ENCODE measurements at regions not wholly inside any gene's neighbourhood (a gene's known extent, or its start where the extent isn't known, plus 50 kb on each side); places are given as distances from the start of the nearest gene placed in this dataset.

DNA sequence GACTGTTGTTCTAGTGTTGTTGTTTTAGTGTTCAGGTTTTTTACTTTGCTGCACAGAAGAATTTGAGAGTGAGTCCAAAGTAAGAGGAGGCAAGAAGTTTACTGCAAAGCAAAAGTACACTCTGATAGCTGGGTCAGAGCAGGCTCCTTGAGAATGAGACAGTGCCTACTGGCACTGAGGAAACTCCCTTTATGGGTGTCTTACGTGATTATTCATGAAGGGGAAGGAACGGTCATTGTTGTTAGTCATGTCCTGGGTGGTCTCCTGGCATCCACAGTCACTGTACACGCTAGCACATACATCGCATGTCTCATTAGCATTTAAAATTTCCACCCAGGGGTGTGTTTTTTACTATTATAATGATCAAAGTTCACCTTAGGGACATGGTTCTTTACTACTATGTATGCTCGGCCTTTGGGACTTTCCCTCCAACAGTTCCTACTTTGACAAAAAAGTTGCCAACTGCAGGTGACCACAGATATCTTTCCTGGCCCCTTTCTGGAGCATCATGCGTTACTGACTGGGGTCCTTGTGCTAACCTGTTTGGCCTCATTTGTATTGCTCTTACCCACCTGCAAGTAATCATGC, 688.9 kb upstream of the AMOT start:
- Histone ChIP-seq H3K27ac (ENCODE audit: poor library complexity, severe bottlenecking) (no peak overlapping the region), H3K4me1 (ENCODE audit: insufficient read depth, poor library complexity, severe bottlenecking) (no peaks in the 10 kb centered on the region), H3K36me3 (ENCODE audit: low read depth) (no peaks in the 10 kb centered on the region), H3K27me3 (ENCODE audit: insufficient read depth, poor library complexity, severe bottlenecking) (no peaks in the 10 kb centered on the region), H3K4me3 (ENCODE audit: severe bottlenecking) (no peak overlapping the region), H3K9me3 (ENCODE audit: severe bottlenecking) (no peaks in the 10 kb centered on the region)
- no peak for DNase-seq (ENCODE audit: low spot score)
- TF ChIP-seq, protein P1, sequence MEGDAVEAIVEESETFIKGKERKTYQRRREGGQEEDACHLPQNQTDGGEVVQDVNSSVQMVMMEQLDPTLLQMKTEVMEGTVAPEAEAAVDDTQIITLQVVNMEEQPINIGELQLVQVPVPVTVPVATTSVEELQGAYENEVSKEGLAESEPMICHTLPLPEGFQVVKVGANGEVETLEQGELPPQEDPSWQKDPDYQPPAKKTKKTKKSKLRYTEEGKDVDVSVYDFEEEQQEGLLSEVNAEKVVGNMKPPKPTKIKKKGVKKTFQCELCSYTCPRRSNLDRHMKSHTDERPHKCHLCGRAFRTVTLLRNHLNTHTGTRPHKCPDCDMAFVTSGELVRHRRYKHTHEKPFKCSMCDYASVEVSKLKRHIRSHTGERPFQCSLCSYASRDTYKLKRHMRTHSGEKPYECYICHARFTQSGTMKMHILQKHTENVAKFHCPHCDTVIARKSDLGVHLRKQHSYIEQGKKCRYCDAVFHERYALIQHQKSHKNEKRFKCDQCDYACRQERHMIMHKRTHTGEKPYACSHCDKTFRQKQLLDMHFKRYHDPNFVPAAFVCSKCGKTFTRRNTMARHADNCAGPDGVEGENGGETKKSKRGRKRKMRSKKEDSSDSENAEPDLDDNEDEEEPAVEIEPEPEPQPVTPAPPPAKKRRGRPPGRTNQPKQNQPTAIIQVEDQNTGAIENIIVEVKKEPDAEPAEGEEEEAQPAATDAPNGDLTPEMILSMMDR (IDR thresholded peaks at IDR 0.05; ENCODE audit: poor library complexity, severe bottlenecking) = no peak
- ATAC-seq (ENCODE audit: low read depth) = no peak

DNA sequence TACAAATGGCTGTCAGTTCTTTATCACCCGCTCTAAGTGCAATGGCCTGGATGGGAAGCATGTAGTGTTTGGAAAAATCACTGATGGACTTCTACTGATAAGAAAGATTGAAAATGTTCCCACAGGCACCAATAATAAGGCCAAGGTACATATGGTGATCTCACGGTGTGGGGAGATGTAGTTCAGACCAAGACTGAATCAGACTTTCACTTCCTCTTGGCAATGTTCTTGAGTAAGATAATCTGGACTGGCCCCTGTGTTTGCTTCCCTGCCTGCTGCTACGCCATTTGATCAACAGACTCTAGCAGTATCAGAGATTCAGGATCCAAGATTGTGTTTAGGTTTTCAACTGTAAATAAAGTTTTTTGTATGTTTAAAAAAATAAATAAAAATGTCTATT, 682.2 kb upstream of the AMOT start:
- H3K36me3 ChIP-seq (ENCODE audit: low read depth) = no peaks in the 10 kb centered on the region
- H3K4me1 ChIP-seq (ENCODE audit: insufficient read depth, poor library complexity, severe bottlenecking) = no peaks in the 10 kb centered on the region
- no peaks in the 10 kb centered on the region for H3K27me3 ChIP-seq (ENCODE audit: insufficient read depth, poor library complexity, severe bottlenecking)
- TF ChIP-seq, protein P1 (IDR thresholded peaks at IDR 0.05; ENCODE audit: poor library complexity, severe bottlenecking) = no peak
- no peak overlapping the region for H3K4me3 ChIP-seq (ENCODE audit: severe bottlenecking)
- no peak for DNase-seq (ENCODE audit: low spot score)
- no peak overlapping the region for H3K27ac ChIP-seq (ENCODE audit: poor library complexity, severe bottlenecking)
- no peaks in the 10 kb centered on the region for H3K9me3 ChIP-seq (ENCODE audit: severe bottlenecking)
- ATAC-seq (ENCODE audit: low read depth) = no peak

DNA sequence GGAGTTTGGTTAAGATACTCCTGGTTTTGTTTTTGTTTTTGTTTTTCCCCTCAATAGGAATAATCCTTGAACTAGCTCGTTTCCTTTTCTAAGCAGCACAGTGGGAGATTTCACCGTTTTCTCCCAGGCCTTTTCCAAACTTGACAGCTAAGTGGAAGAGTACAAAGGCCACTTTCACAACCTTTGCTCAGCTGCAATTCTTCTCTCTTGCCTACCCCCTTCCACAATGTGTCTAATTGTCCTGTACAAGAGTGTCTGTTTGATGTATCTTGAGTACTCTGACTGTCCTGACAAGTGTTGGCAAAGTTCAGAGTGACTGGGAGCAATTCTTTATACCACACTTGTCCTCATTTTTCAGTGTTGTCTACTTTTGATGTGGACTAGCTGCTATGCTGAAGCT, 674.3 kb upstream of the AMOT start:
- Histone ChIP-seq H3K36me3 (ENCODE audit: low read depth) (no peaks in the 10 kb centered on the region), H3K27ac (ENCODE audit: poor library complexity, severe bottlenecking) (no peak overlapping the region), H3K27me3 (ENCODE audit: insufficient read depth, poor library complexity, severe bottlenecking) (no peaks in the 10 kb centered on the region), H3K4me3 (ENCODE audit: severe bottlenecking) (no peak overlapping the region), H3K4me1 (ENCODE audit: insufficient read depth, poor library complexity, severe bottlenecking) (peaks cover 12% of the 10 kb centered on the region), H3K9me3 (ENCODE audit: severe bottlenecking) (no peaks in the 10 kb centered on the region)
- TF ChIP-seq, protein P1 (IDR thresholded peaks at IDR 0.05; ENCODE audit: poor library complexity, severe bottlenecking) = no peak
- DNase-seq (ENCODE audit: low spot score) = no peak
- ATAC-seq (ENCODE audit: low read depth) = no peak

DNA sequence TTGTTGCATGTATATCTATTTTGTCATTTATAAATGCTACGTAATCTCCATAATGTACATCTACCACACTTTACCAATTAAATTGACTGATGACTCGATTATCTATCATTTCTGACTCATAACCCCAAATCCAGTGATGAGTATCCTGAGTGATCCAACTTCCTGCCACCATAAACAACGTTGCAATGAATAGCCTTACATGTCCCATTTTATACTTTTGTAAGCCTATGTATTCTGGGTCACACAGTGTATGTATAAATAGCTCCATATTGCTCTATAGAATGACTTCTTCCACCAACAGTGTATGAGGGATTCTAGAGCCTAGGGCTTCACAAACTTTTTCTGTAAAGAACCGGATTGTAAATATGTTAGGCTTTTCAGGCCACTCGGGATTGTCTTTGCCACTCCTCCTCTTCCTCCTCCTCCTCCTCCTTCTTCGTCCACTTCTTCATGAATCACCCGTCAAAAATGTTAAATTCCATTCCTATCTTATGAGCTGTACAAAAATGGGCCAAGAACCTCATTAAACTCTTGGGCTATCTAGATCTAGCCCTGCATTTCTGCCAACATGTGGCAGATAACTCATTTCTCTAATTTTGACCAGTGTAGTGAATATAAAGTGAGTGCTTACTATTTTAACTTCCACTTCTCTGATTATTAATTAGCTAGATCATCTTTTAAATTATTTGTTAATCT, 672.2 kb upstream of the AMOT start:
- DNase-seq (ENCODE audit: low spot score) (no peak), ATAC-seq (ENCODE audit: low read depth) (peak; percentile 89)
- H3K4me3 ChIP-seq (ENCODE audit: severe bottlenecking) = no peak overlapping the region
- no peaks in the 10 kb centered on the region for H3K36me3 ChIP-seq (ENCODE audit: low read depth)
- H3K27ac ChIP-seq (ENCODE audit: poor library complexity, severe bottlenecking) = peak overlapping the region; percentile 79
- H3K4me1 ChIP-seq (ENCODE audit: insufficient read depth, poor library complexity, severe bottlenecking) = peaks cover 12% of the 10 kb centered on the region
- TF ChIP-seq, protein P1 (IDR thresholded peaks at IDR 0.05; ENCODE audit: poor library complexity, severe bottlenecking) = no peak
- H3K27me3 ChIP-seq (ENCODE audit: insufficient read depth, poor library complexity, severe bottlenecking) = no peaks in the 10 kb centered on the region
- H3K9me3 ChIP-seq (ENCODE audit: severe bottlenecking) = no peaks in the 10 kb centered on the region

DNA sequence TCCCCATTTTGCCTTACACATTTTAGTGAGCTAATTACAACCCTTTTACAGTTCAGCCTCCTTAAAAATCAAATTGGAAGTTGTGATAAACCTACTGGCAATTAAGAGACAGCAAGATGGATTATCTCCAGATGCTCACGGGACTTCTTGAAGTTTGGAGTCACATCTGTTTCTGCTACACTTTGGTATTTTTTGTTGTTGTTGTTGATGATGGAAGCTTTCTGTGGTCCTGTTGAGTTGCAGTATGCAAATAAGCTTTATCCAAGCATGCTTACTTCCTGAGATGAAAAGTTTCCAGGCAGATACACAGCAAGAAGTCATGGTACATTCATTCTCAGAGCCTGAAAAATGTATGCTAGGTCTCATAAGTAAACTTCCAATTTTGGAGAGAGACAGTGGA, 670.0 kb upstream of the AMOT start:
- H3K27ac ChIP-seq (ENCODE audit: poor library complexity, severe bottlenecking) = no peak overlapping the region
- no peak overlapping the region for H3K4me3 ChIP-seq (ENCODE audit: severe bottlenecking)
- no peaks in the 10 kb centered on the region for H3K36me3 ChIP-seq (ENCODE audit: low read depth)
- TF ChIP-seq, protein P1 (IDR thresholded peaks at IDR 0.05; ENCODE audit: poor library complexity, severe bottlenecking) = no peak
- no peaks in the 10 kb centered on the region for H3K27me3 ChIP-seq (ENCODE audit: insufficient read depth, poor library complexity, severe bottlenecking)
- H3K9me3 ChIP-seq (ENCODE audit: severe bottlenecking) = no peaks in the 10 kb centered on the region
- DNase-seq (ENCODE audit: low spot score) (no peak), ATAC-seq (ENCODE audit: low read depth) (no peak)
- H3K4me1 ChIP-seq (ENCODE audit: insufficient read depth, poor library complexity, severe bottlenecking) = peaks cover 12% of the 10 kb centered on the region

All from RWPE2 (cell line).